ENCODE measurements at regions not wholly inside any gene's neighbourhood (a gene's known extent, or its start where the extent isn't known, plus 50 kb on each side); places are given as distances from the start of the nearest gene placed in this dataset.

DNA sequence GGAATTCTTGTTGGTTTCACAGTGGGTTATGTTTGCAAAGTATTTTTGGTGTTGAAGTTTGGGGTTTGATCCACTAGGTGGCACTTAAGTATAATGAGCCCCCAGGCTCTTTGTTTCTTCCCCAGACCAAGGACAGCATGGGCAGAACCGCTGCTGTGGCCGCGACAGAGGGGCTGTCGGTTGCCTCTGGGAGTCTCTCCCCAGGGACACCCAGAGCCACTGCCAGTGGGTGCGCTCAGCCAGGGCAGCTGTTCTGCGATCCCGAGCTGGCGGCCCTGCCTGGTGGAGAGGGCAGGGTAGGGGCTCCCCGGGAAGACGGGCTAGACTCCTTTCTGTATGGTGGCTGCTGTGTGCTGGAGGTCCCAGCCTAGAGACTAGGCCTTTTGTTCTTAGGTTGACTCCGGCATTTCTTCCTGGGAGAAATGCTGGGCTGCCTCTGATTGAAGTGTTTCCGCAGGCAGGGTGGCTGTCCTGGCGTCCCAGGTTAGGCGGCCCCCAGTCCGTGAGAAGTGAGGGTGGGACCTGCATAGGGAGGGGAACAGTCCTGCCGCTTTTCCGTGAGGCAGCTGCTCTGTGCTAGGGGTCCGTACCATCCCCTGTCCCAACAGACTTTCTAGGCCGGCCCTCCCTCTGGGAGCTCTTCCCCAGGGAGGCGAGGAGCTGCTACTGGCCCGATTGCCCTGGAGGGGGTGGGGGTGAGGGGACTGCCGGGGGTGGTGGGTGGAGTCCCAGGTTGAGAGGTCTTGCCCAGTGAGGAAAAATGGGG lies 253.1 kb upstream of the PELI2 start:
- H3K79me2 ChIP-seq (ENCODE audit: insufficient read depth, low read length), result no peaks in the 10 kb centered on the region

DNA sequence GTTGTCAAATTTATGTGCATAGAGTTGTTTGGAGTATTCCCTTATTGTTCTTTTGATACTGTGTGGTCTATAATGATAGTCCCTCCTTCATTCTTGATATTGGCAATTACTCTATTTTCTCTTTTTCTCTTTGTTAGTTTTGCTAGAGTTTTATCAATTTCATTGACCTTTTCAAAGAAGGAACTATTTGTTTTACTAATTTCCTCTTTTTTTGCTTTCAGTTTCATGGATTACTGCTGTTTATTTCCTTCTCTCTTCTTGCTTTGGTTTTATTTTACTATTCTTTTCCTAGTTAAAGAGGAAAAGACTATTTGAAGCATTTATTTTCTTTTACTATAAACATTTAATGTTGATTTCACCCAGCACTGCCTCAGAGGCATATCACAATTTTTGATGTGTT lies 250.9 kb upstream of the PELI2 start:
- H3K9ac ChIP-seq (ENCODE audit: low read depth, low read length), result no peak overlapping the region
- no peak overlapping the region for H3K4me2 ChIP-seq (ENCODE audit: insufficient read depth, low read length)
- no peaks in the 10 kb centered on the region for H3K27me3 ChIP-seq (ENCODE audit: insufficient read depth, low read length, poor library complexity)

More for the DNA sequence above, 253.1 kb upstream of the PELI2 start:
- ATAC-seq (ENCODE audit: insufficient read depth, low read depth), result 0 out of 3 replicates have a peak, but pooled peaks have one; percentile 7
- TF ChIP-seq, protein P1, sequence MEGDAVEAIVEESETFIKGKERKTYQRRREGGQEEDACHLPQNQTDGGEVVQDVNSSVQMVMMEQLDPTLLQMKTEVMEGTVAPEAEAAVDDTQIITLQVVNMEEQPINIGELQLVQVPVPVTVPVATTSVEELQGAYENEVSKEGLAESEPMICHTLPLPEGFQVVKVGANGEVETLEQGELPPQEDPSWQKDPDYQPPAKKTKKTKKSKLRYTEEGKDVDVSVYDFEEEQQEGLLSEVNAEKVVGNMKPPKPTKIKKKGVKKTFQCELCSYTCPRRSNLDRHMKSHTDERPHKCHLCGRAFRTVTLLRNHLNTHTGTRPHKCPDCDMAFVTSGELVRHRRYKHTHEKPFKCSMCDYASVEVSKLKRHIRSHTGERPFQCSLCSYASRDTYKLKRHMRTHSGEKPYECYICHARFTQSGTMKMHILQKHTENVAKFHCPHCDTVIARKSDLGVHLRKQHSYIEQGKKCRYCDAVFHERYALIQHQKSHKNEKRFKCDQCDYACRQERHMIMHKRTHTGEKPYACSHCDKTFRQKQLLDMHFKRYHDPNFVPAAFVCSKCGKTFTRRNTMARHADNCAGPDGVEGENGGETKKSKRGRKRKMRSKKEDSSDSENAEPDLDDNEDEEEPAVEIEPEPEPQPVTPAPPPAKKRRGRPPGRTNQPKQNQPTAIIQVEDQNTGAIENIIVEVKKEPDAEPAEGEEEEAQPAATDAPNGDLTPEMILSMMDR (IDR thresholded peaks at IDR 0.05; ENCODE audit: borderline replicate concordance, extremely low read depth, low read length, poor library complexity, severe bottlenecking), result peak; percentile 31
- TF ChIP-seq EZH2 (IDR thresholded peaks at IDR 0.05; ENCODE audit: borderline replicate concordance, low read depth, low read length, severe bottlenecking), result no peak
- no peak overlapping the region for H3K9ac ChIP-seq (ENCODE audit: low read depth, low read length)
- H3K4me3 ChIP-seq (ENCODE audit: low read depth in 1 of 2, low read length in 2 of 2), result no peak overlapping the region
- no peaks in the 10 kb centered on the region for H3K36me3 ChIP-seq (ENCODE audit: insufficient read depth, low read length)
- H3K4me1 ChIP-seq (ENCODE audit: insufficient read depth, low read length), result no peaks in the 10 kb centered on the region
- no peaks in the 10 kb centered on the region for H4K20me1 ChIP-seq (ENCODE audit: insufficient read depth, low read length)
- H2AFZ ChIP-seq (ENCODE audit: low read depth, low read length), result no peak overlapping the region
- H3K27me3 ChIP-seq (ENCODE audit: insufficient read depth, low read length, poor library complexity), result no peaks in the 10 kb centered on the region
- no peak overlapping the region for H3K4me2 ChIP-seq (ENCODE audit: insufficient read depth, low read length)
- no peak overlapping the region for H3K27ac ChIP-seq (ENCODE audit: low read length)
- DNase-seq, result peak; percentile 7
- peaks cover 5% of the 10 kb centered on the region for H3K9me3 ChIP-seq (ENCODE audit: insufficient read depth, low read length, severe bottlenecking)

DNA sequence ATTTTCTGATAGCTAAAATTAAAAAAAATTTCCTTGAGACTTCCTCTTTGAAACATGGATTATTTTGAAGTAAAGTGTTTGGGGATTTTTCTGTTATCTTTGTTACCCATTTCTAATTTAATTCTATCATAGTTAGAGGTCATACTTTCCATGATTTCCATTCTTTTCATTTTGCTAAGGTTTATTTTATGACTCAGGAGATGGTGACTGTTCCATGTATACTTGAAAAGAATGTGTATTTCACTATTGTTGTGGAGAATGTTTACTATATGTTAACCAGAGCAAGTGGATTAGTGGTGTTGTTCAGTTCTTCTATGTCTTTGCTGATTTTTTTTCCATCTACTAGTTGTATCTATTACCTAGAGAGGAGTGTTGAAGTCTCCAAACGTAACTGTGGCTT lies 250.5 kb upstream of the PELI2 start:
- no peak for ATAC-seq (ENCODE audit: insufficient read depth, low read depth)

More for the DNA sequence above, 250.9 kb upstream of the PELI2 start:
- no peaks in the 10 kb centered on the region for H4K20me1 ChIP-seq (ENCODE audit: insufficient read depth, low read length)
- no peak overlapping the region for H3K27ac ChIP-seq (ENCODE audit: low read length)
- no peak for ATAC-seq (ENCODE audit: insufficient read depth, low read depth)
- H3K4me3 ChIP-seq (ENCODE audit: low read depth in 1 of 2, low read length in 2 of 2), result no peak overlapping the region
- no peaks in the 10 kb centered on the region for H3K36me3 ChIP-seq (ENCODE audit: insufficient read depth, low read length)
- no peaks in the 10 kb centered on the region for H3K79me2 ChIP-seq (ENCODE audit: insufficient read depth, low read length)
- no peak overlapping the region for H2AFZ ChIP-seq (ENCODE audit: low read depth, low read length)
- H3K4me1 ChIP-seq (ENCODE audit: insufficient read depth, low read length), result no peaks in the 10 kb centered on the region
- no peak for DNase-seq
- TF ChIP-seq, protein P1 (IDR thresholded peaks at IDR 0.05; ENCODE audit: borderline replicate concordance, extremely low read depth, low read length, poor library complexity, severe bottlenecking), result no peak
- TF ChIP-seq EZH2 (IDR thresholded peaks at IDR 0.05; ENCODE audit: borderline replicate concordance, low read depth, low read length, severe bottlenecking), result no peak
- no peaks in the 10 kb centered on the region for H3K9me3 ChIP-seq (ENCODE audit: insufficient read depth, low read length, severe bottlenecking)

More for the DNA sequence above, 250.5 kb upstream of the PELI2 start:
- Histone ChIP-seq H3K9me3 (ENCODE audit: insufficient read depth, low read length, severe bottlenecking) (no peaks in the 10 kb centered on the region), H4K20me1 (ENCODE audit: insufficient read depth, low read length) (no peaks in the 10 kb centered on the region), H3K9ac (ENCODE audit: low read depth, low read length) (no peak overlapping the region), H3K79me2 (ENCODE audit: insufficient read depth, low read length) (no peaks in the 10 kb centered on the region), H2AFZ (ENCODE audit: low read depth, low read length) (no peak overlapping the region), H3K27ac (ENCODE audit: low read length) (no peak overlapping the region), H3K4me1 (ENCODE audit: insufficient read depth, low read length) (no peaks in the 10 kb centered on the region), H3K4me3 (ENCODE audit: low read depth in 1 of 2, low read length in 2 of 2) (no peak overlapping the region), H3K4me2 (ENCODE audit: insufficient read depth, low read length) (no peak overlapping the region), H3K36me3 (ENCODE audit: insufficient read depth, low read length) (no peaks in the 10 kb centered on the region), H3K27me3 (ENCODE audit: insufficient read depth, low read length, poor library complexity) (no peaks in the 10 kb centered on the region)
- no peak for TF ChIP-seq EZH2 (IDR thresholded peaks at IDR 0.05; ENCODE audit: borderline replicate concordance, low read depth, low read length, severe bottlenecking)
- TF ChIP-seq, protein P1 (IDR thresholded peaks at IDR 0.05; ENCODE audit: borderline replicate concordance, extremely low read depth, low read length, poor library complexity, severe bottlenecking), result no peak
- no peak for DNase-seq

All from DND-41 (cell line).